Activated T-cell treated with anti-CD3 and anti-CD28 coated beads, Interleukin-2, amount 50 U/mL, for 72 hours (primary cell): ENCODE measurements at regions not wholly inside any gene's neighbourhood (a gene's known extent, or its start where the extent isn't known, plus 50 kb on each side); places are given as distances from the start of the nearest gene placed in this dataset.

Source experiments
- ATAC-seq, 2 donors: fragments of 150-1000 bp; cut with Tn5 transposase; replicated peaks in 1 of 2; 2 replicates each; pipeline ENCODE4 v1.10.0; 2021; ENCODE audit warnings: moderate library complexity in 2 of 2, mild to moderate bottlenecking in 1 of 2
- DNase-seq, 2 donors: peaks; one replicate each; pipeline ENCODE4 v3.0.0; 2021 to 2022; ENCODE audit warnings: mixed read lengths in 1 of 2
- H3K27ac Mint-ChIP-seq: one replicate; pipeline ENCODE4 v1.8.0; 2022; ENCODE audit warnings: mild to moderate bottlenecking, moderate library complexity, mixed read lengths
- H3K27me3 Mint-ChIP-seq: one replicate; pipeline ENCODE4 v1.8.0; 2022; ENCODE audit warnings: low read depth, mixed read lengths
- H3K36me3 Mint-ChIP-seq, 2 donors: one replicate each; pipeline ENCODE4 v1.8.0; 2022; ENCODE audit warnings: mixed read lengths in 2 of 2, mild to moderate bottlenecking in 1 of 2; ENCODE audit not compliant: insufficient read depth in 2 of 2
- H3K4me1 Mint-ChIP-seq: one replicate; pipeline ENCODE4 v1.8.0; 2022; ENCODE audit warnings: low read depth, mixed read lengths
- H3K4me3 Mint-ChIP-seq, 2 donors: one replicate each; pipeline ENCODE4 v1.8.0; 2022; ENCODE audit warnings: mild to moderate bottlenecking in 2 of 2, mixed read lengths in 2 of 2, moderate library complexity in 2 of 2
- H3K9me3 Mint-ChIP-seq, 2 donors: one replicate each; pipeline ENCODE4 v1.8.0; 2022; ENCODE audit warnings: mixed read lengths in 2 of 2

DNA sequence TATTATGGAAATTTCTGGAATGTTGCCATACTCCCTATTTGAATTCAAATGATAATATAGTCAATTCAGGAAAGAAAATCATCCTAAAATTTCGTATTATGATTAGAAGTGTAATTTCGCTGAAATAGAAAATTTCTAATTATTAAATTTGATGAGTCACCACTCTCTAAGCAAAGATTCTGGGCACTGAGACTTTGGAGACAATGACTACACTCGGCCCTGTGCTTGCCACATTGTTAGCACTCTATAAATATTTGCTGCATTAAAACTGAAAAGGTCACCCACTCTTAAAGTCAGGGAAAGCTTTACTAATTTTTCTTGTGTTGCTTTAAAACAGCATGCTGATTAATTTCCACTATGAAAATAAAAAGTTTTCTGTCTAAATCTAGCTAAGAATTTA lies 240.3 kb downstream of the TLE4 start:
- Mint-ChIP-seq H3K4me1 (peaks cover 29% of the 10 kb centered on the region), H3K4me3 (peak overlapping the region; percentile 63 to 90), H3K27ac (peak overlapping the region; percentile 43), H3K9me3 (no peaks in the 10 kb centered on the region), H3K36me3 (no peaks in the 10 kb centered on the region), H3K27me3 (peaks cover 16% of the 10 kb centered on the region)
- DNase-seq (no peak), ATAC-seq (peak; percentile 6 to 12)

DNA sequence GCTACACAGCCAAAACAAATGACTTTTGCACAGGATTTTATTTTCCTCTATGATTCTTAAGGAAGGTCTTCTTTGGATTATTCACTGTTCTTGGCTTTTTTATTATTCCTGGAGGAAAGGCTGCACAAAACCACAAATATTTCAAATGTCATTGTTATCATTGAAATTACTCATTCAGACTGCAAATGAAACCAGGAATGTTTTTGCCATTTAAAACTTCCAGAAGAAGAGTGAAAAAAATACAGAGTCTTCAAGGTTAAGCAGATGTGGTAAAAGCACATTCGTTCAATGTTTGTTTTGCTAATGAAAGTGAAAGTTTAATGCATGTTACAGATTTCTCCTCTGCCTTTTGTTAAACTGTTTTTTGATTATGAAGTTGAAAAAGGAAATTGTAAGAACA lies 238.2 kb downstream of the TLE4 start:
- Mint-ChIP-seq H3K9me3 (no peaks in the 10 kb centered on the region), H3K27ac (no peak overlapping the region), H3K27me3 (peaks cover 8% of the 10 kb centered on the region), H3K36me3 (no peaks in the 10 kb centered on the region), H3K4me3 (no peak overlapping the region), H3K4me1 (peaks cover 25% of the 10 kb centered on the region)
- ATAC-seq = no peak
- DNase-seq = no peak

DNA sequence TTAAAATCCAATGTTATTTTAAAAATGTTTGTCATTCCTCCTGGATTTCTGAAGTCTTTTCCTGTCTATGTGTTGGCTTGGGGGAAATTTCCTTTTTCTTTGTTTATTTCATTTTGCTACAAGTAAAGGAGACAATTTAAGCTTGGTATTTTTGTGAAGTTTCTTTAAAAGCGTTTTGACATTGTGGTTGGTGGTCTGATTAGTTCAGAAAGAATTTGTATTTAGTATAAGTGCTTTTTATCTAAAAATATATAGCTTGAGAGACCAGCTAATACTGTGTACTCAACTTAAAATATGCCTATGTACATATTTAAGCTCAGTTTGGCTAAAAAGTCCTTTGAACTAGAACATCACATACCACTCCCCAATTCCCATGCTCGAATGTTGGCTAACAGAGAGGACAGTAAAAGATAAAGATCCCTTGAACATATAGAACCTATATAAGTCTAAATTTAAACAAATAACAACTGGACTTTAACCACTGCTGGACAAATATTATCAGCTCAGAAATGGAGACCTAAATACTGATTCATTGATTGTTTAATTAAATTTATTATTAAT lies 237.6 kb downstream of the TLE4 start:
- no peak for ATAC-seq
- Mint-ChIP-seq H3K4me1 (peaks cover 25% of the 10 kb centered on the region), H3K27ac (no peak overlapping the region), H3K9me3 (no peaks in the 10 kb centered on the region), H3K36me3 (no peaks in the 10 kb centered on the region), H3K27me3 (peaks cover 8% of the 10 kb centered on the region), H3K4me3 (no peak overlapping the region)
- no peak for DNase-seq

DNA sequence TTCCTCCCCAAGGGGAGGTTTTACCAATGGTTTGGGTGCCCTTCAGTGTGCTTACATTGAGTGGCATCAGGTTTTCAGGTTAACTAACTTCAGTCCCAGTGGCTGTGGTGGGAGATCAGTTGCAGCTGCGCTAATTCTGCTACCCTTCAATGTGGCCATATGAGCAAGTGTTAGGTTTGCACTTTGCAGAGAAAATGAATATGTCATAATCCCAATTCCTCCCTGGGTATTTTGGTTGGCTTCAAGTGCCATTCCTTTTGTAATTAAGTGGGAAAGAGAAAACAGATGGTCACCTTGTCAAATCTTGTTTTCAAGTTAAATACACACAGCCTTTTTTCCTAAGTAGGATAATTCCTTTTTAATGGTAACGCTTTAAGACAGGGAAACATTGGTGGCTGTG lies 236.2 kb downstream of the TLE4 start:
- no peak for ATAC-seq
- peaks cover 15% of the 10 kb centered on the region for H3K4me1 Mint-ChIP-seq

DNA sequence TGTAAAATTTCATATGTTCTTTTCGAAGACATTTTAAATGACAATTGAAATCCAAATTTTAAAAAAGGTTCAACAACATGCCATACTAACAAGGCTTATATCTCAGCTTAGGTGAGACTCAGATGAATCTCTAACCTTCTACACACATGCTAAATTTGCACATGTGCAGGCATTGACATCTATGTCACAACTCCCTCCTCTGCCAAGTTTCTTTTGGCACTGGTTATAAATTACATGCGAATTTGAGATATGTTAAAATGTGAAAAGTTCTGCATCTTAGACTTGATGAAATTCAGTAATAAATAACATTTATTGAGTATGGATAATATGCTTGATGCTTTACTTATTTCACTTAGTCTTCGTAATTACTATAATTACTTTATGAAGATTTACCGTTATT lies 234.3 kb downstream of the TLE4 start:
- DNase-seq (no peak), ATAC-seq (no peak)
- H3K9me3 Mint-ChIP-seq = no peaks in the 10 kb centered on the region
- H3K36me3 Mint-ChIP-seq = no peaks in the 10 kb centered on the region
- H3K4me3 Mint-ChIP-seq = no peak overlapping the region
- no peak overlapping the region for H3K27ac Mint-ChIP-seq
- no peaks in the 10 kb centered on the region for H3K27me3 Mint-ChIP-seq
- H3K4me1 Mint-ChIP-seq = no peaks in the 10 kb centered on the region

More for the DNA sequence above, 236.2 kb downstream of the TLE4 start:
- no peaks in the 10 kb centered on the region for H3K36me3 Mint-ChIP-seq
- no peak overlapping the region for H3K27ac Mint-ChIP-seq
- DNase-seq = no peak
- no peak overlapping the region for H3K4me3 Mint-ChIP-seq
- H3K9me3 Mint-ChIP-seq = no peaks in the 10 kb centered on the region
- H3K27me3 Mint-ChIP-seq = no peaks in the 10 kb centered on the region

DNA sequence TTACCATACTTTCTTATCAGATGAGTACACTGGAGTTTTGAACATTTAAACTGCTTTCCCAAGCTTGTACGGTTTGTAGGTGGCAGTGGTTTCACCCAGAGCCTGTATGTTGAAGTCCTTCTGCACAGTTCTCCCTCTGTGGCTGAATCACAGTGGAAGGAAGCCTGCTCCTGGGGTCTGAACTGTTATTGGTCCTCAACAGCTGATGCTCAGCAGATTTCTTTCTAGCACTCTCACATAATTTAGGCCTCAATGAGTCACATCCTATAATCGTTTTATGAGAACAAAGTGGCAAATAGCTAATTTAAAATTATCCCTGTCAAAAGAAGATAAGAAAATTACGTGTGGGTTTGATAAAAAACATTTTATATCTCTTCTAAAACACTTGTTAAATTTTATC lies 229.7 kb downstream of the TLE4 start:
- Mint-ChIP-seq H3K9me3 (no peaks in the 10 kb centered on the region), H3K36me3 (no peaks in the 10 kb centered on the region), H3K4me3 (no peak overlapping the region), H3K27me3 (no peaks in the 10 kb centered on the region), H3K27ac (no peak overlapping the region), H3K4me1 (no peaks in the 10 kb centered on the region)
- no peak for DNase-seq
- ATAC-seq = no peak

DNA sequence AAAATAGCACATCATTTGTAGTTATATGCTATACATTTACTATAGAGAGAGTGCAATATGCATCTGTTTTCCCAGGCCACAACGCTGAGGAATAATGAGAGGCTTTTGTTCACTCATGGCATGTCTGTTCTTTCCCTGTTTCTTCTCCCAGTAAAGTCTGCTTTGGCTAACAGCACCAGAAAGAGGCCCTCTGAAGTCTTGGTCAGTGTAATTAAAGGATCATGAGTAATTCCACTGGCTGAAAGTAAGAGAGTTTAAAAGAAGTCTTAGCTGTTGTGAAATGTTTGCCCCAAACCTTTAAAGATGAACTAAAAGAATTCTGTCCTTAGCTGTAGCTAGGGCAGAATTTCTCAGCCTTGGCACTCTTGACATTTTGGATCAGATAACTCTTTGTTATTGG lies 228.8 kb downstream of the TLE4 start:
- Mint-ChIP-seq H3K4me3 (no peak overlapping the region), H3K27me3 (no peaks in the 10 kb centered on the region), H3K27ac (no peak overlapping the region), H3K4me1 (no peaks in the 10 kb centered on the region), H3K9me3 (no peaks in the 10 kb centered on the region), H3K36me3 (no peaks in the 10 kb centered on the region)
- DNase-seq (no peak), ATAC-seq (no peak)

DNA sequence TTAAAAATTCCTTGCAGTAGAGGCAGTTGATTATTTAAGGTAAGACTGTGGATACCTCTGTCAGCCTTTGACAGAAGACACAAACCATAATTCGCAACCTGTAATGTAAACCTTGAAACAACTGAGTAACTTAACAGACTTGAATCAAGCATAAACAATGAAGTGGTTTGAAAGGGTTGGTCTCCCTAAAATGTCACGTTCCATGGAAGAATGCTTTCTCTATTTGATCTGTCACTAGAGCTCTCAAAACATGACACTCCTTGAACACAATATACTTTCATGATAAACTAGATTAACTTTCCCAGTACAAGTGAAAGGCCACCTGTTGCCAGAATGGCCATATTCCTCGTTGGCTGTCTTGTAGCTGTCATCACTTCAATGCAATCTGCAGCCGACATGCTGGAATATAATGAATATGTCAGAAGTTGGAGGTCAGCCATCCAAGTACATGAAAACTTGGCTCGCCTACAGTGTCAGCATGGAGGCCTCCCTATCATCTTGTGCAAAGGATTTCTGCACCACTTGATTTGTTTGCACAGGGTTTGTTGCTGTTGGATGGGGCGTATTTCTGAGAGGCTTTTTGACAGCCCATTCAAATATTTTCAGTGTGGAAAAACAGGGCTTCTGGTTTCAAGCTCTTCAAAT lies 228.0 kb downstream of the TLE4 start:
- Mint-ChIP-seq H3K27me3 (no peaks in the 10 kb centered on the region), H3K4me1 (no peaks in the 10 kb centered on the region), H3K36me3 (no peaks in the 10 kb centered on the region), H3K27ac (no peak overlapping the region), H3K4me3 (no peak overlapping the region), H3K9me3 (no peaks in the 10 kb centered on the region)
- no peak for ATAC-seq
- no peak for DNase-seq

DNA sequence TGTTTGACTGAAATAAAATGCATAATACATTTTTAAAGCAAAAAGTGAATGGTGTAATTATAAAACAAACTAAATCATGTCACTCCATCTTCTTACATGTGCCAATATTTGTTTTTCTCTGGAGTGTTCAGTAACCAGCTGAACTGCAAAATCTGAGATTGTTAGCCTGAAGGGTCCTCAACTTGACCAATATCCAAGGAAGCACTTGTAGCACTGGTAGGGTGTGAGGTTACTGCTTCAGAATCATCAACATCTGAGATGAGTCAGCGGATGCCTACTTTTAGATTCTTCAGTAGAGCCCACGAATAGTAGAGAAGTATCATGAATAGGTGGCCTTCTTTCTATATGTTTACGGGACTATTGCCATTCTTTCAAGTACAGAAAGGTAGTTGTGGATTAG lies 226.7 kb downstream of the TLE4 start:
- H3K36me3 Mint-ChIP-seq = no peaks in the 10 kb centered on the region
- no peaks in the 10 kb centered on the region for H3K4me1 Mint-ChIP-seq
- no peaks in the 10 kb centered on the region for H3K27me3 Mint-ChIP-seq
- H3K4me3 Mint-ChIP-seq = no peak overlapping the region
- no peak for ATAC-seq
- H3K27ac Mint-ChIP-seq = no peak overlapping the region
- no peak for DNase-seq
- no peaks in the 10 kb centered on the region for H3K9me3 Mint-ChIP-seq

DNA sequence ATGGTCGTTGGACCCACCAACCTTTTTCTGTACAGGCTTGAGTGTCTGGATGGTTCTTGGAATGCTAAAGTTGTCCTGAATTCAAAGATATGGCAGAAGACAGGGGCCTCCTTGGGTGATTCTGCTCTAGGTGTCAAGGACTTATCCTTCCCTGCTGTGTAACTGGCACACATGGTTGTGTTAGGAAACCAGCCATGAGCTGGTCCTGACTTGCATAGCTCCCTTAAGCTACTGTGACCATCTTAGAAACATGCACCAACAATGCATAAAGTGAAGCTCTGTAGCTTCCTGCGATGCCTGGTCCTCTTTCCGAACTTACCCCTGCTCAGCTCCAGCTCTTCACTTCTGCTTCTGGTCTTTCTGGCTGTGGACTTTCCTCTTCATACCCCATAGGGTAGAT lies 224.6 kb downstream of the TLE4 start:
- H3K4me1 Mint-ChIP-seq = no peaks in the 10 kb centered on the region
- no peak overlapping the region for H3K4me3 Mint-ChIP-seq
- H3K27me3 Mint-ChIP-seq = no peaks in the 10 kb centered on the region
- no peaks in the 10 kb centered on the region for H3K36me3 Mint-ChIP-seq
- H3K9me3 Mint-ChIP-seq = no peaks in the 10 kb centered on the region
- no peak for ATAC-seq
- H3K27ac Mint-ChIP-seq = no peak overlapping the region
- no peak for DNase-seq

DNA sequence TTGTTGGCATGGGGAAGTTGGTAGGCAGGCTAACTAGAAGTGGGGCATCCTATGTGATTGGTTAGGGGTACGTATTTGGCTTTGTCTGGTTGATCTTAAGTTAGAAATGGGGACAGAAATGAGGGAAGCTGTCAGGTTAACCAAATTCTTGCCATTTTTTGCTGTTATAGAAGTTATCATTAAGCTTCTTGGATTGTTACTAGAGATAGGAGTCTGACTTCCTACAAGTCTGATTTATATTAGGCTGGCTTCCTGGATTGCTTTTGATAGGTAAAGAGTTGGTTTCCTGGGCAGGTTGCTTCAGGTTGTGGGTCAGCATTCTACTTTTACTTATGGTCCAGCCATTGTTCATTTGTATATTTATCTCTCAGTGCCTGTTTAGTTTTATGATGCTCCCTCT lies 216.9 kb downstream of the TLE4 start:
- Mint-ChIP-seq H3K9me3 (peaks cover 3 to 8% of the 10 kb centered on the region in 2 donors), H3K27me3 (no peaks in the 10 kb centered on the region), H3K4me3 (no peak overlapping the region), H3K36me3 (no peaks in the 10 kb centered on the region), H3K27ac (no peak overlapping the region), H3K4me1 (no peaks in the 10 kb centered on the region)
- ATAC-seq (no peak), DNase-seq (no peak)

DNA sequence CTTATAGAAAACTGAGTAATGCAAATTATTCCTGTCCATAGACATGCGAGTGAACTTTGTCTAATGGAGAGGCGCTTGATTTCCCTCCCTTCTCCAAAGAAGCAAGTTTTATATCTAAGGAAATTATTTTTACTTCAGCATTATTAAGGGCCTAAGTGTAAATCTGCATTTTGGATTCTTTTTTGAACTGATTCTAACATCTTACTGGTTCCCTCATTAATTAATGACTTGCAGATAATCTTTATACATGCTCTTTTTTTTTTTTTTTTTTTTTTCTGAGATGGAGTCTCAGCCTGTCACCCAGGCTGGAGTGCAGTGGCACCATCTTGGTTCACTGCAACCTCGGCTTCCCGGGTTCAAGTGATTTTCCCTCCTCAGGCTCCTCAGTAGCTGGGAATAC lies 209.5 kb downstream of the TLE4 start:
- H3K36me3 Mint-ChIP-seq = no peaks in the 10 kb centered on the region
- no peak for ATAC-seq
- DNase-seq = no peak
- H3K27ac Mint-ChIP-seq = no peak overlapping the region
- peaks cover 0 to 2% of the 10 kb centered on the region in 2 donors for H3K9me3 Mint-ChIP-seq
- H3K4me1 Mint-ChIP-seq = no peaks in the 10 kb centered on the region
- no peak overlapping the region for H3K4me3 Mint-ChIP-seq
- H3K27me3 Mint-ChIP-seq = no peaks in the 10 kb centered on the region

DNA sequence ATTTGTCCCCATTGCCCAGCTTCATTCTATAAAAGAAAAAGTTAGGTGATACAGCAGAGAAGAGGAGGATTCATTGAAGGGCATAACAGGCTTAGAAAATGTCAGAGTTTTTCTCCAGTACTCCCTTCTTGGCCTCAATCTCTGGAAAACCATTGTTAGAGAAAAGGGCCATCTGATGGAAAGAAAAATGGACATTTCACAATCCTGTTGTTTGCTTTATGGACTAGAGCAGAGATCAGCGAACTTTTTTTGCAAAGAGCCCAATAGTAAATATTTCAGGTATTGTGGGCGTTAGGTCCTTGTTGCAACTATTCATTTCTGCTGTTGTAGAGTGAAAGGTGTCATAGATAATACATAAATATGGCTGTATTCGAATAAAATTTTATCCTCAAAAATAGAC lies 208.8 kb downstream of the TLE4 start:
- Mint-ChIP-seq H3K4me3 (no peak overlapping the region), H3K9me3 (peaks cover 0 to 2% of the 10 kb centered on the region in 2 donors), H3K4me1 (no peaks in the 10 kb centered on the region), H3K27ac (no peak overlapping the region), H3K27me3 (no peaks in the 10 kb centered on the region), H3K36me3 (no peaks in the 10 kb centered on the region)
- DNase-seq (no peak), ATAC-seq (no peak)

DNA sequence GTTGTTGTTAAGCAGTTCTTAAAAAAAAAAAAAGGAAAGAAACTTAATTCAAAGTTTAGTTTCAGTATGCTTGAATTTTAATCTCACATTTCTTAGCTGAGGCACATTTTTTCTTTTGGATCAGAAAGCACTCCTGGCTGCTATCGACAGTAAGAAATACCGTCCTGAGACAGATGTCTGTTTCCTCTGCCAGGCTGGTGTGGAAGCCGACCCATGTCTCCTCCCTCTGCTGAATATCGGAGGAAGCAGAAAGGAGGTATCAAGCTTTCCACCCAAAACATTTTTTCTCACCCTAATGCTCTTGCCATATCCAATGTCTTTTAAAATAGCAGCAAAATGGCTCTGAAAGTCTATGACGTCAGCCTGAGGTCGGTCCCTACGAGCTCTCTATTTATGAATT lies 208.1 kb downstream of the TLE4 start:
- Mint-ChIP-seq H3K9me3 (peaks cover 0 to 2% of the 10 kb centered on the region in 2 donors), H3K4me3 (no peak overlapping the region), H3K4me1 (no peaks in the 10 kb centered on the region), H3K27me3 (no peaks in the 10 kb centered on the region), H3K27ac (no peak overlapping the region), H3K36me3 (no peaks in the 10 kb centered on the region)
- DNase-seq = no peak
- no peak for ATAC-seq
